Cardiac septum (tissue), 1 donor: ENCODE measurements at regions not wholly inside any gene's neighbourhood (a gene's known extent, or its start where the extent isn't known, plus 50 kb on each side); places are given as distances from the start of the nearest gene placed in this dataset.

Source experiments
- DNase-seq: peaks from one replicate; pipeline ENCODE4 v3.0.0-alpha.2; 2020; ENCODE audit warnings: low spot score
- intact Hi-C: fragments of 100-400 bp; cut with DNase I; formaldehyde crosslinking; loops from one replicate; pipeline ENCODE4 v1.14.0; 2022
- donor health status: DM: no; HTN: no; CAD: no.

GRCh38 chr1:184297244-184297750 is 89.5 kb upstream of the C1orf21 start:
- intact Hi-C loops = loop anchor here (2.0 to 10.0 kb wide), 7 partner anchors 35 to 265 kb away; partner anchors contain the start of gene C1orf21
- no peak for DNase-seq

GRCh38 chr1:184298440-184299405 is 88.1 kb upstream of the C1orf21 start:
- intact Hi-C loops = loop anchor here (5.0 to 10.0 kb wide), 6 partner anchors 34 to 264 kb away; no protein-coding TSS in a partner anchor

DNA sequence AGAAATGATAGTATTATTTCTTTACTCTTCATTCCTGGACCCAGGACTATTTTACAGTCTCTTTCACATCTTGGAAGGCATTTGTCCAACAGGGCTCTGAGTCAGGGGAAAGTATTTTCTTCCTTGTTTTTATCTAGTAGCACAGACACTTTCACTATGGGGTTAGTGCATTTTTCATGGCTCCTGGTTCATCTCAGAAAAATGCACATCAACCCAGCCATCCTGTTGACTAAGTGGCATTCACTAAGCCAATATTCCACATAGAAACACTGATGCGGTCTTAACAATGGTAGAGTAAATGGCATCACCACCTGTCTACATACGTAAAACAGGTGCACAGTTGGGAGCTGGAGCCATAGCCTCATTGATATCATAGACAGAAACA is 87.4 kb upstream of the C1orf21 start:
- intact Hi-C loops = loop anchor here (5.0 to 10.0 kb wide), 6 partner anchors 33 to 263 kb away; no protein-coding TSS in a partner anchor
- DNase-seq = no peak

More at GRCh38 chr1:184298440-184299405, 88.1 kb upstream of the C1orf21 start:
- no peak for DNase-seq

DNA sequence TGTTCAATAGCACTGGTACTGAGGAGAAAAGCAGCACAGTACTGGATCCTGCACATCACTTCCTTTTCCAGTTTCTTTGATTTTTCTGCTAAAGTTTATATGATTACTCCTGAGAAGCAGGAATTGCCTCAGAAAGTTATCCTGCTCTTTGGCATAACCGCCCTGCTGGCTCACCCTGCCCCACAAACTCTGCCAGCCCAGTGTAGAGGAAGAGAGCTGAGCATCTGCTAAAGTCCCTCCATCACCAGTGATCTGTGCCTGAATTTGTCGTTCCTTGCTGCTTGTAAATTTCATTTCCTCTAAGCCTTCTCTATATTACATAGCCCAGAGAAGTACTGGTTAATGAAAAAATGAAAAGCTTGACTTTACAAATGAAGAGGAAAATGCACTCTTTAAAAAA is 87.0 kb upstream of the C1orf21 start:
- DNase-seq = no peak
- intact Hi-C loops = loop anchor here (5.0 to 10.0 kb wide), 6 partner anchors 33 to 263 kb away; no protein-coding TSS in a partner anchor

GRCh38 chr1:184300446-184300845 is 86.4 kb upstream of the C1orf21 start:
- intact Hi-C loops = no loop called here
- no peak for DNase-seq

GRCh38 chr1:184301227-184301626 is 85.6 kb upstream of the C1orf21 start:
- no peak for DNase-seq
- intact Hi-C loops = no loop called here

GRCh38 chr1:184302346-184302745 is 84.5 kb upstream of the C1orf21 start:
- no peak for DNase-seq
- intact Hi-C loops = no loop called here

DNA sequence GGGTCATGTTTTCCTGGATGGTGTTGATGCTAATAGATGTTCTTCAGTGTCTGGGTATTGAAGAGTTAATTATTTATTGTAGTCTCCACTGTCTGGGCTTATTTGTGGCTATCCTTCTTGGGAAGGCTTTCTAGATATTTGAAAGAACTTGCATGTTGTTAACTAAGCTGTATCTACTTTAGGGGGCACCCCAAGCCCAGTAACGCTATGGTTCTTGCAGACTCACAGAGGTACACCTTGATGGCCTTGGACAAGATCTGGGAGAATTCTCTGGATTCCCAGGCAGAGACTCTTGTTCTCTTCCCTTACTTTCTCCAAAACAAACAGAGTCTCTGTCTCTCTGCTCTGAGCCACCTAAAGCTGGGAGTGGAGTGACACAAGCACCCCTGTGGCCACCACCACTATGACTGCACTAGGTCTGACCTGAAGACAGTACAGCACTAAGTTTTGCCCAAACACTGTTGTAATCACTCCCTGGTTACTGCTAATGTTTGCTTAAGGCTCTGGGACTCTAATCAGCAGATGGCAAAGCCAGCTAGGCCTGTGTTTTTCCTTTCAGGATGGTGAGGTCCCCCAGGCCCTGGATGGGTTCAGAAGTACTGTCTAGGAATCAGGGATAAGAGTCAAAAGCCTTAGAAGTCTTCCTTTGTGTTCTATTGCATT is 76.5 kb upstream of the C1orf21 start:
- intact Hi-C loops = no loop called here
- no peak for DNase-seq

DNA sequence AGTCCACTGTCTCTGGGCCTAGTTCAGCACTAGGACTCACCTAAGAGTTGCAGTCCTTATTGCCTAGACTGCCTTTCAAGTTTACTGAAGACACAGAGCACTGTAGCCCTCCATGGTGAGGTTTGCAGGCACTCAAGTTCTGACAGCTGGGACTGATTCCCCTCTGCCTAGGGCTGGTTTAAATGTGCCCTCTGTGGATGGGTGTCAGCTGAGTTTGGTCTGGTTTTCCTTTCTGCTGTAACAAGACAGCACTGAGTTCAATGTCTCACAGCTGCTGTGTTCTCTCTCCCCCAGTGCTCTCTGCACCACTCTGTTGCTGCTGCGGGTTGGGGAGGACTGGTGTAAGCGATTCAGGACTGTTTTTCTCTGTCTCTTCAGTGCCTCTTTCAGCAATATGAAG is 75.2 kb upstream of the C1orf21 start:
- intact Hi-C loops = no loop called here
- no peak for DNase-seq

DNA sequence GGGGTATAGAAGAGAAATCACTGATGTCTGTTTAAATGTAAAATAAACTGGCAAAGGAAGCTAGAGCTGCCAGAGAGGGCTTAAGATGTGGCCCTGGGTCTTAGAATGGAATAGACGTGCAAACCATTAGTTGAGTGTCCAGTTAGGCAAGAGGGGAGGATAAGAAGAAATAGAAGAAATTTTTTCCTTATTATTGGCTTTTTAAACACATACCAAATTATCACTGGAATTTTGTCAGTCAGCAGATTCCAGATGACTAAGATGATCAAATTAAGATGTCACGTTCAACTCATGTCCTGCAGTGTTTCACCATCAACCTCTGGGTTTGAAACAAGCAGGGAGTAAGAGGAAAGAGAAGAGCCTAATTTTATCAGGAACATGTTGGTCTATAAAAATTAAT is 71.6 kb upstream of the C1orf21 start:
- intact Hi-C loops = no loop called here
- no peak for DNase-seq

DNA sequence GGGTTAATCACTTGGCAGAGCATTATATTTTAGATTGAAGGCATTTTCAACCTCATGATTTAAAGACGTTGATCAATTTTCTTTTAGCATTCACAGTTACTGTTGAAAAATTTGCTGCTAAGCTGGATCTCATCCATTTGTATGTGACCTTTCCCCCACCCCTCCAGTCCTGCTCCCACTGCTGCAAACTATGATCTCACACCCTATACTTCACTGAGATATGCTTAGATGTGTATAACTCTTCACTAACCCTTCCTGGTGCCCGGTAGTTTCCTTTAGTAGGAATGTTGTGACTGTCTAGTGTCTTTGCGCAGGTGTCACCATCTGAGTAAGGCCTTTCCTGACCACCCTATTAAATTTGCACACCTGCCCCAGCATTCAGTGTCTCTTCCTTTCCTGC is 67.0 kb upstream of the C1orf21 start:
- intact Hi-C loops = no loop called here
- no peak for DNase-seq

- DNase-seq = no peak
- intact Hi-C loops = no loop called here
Observed at GRCh38 chr1:184322253-184322652, 64.6 kb upstream of the C1orf21 start.

DNA sequence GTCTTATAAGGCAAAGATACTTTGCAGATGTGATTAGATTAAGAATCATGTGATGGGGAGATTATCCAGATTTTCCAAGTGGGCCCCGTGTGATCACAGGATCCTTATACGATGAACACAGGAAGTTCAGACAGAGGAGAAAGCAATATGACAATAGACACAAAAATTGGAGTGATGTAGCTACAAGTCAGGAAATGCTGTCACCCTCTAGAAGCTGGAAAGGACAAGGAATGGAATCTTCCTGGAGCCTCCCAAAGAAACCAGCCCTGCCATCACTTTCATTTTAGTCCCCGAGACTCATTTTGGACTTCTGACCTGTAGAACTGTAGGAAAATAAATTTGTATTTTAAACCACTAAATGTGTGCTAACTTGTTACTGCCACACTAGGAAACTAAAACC is 61.9 kb upstream of the C1orf21 start:
- intact Hi-C loops = no loop called here
- DNase-seq = no peak

- intact Hi-C loops = no loop called here
- no peak for DNase-seq
Observed at GRCh38 chr1:184326278-184326677, 60.6 kb upstream of the C1orf21 start.

- no peak for DNase-seq
- intact Hi-C loops = no loop called here
Observed at GRCh38 chr1:184329245-184329953, 57.4 kb upstream of the C1orf21 start.

DNA sequence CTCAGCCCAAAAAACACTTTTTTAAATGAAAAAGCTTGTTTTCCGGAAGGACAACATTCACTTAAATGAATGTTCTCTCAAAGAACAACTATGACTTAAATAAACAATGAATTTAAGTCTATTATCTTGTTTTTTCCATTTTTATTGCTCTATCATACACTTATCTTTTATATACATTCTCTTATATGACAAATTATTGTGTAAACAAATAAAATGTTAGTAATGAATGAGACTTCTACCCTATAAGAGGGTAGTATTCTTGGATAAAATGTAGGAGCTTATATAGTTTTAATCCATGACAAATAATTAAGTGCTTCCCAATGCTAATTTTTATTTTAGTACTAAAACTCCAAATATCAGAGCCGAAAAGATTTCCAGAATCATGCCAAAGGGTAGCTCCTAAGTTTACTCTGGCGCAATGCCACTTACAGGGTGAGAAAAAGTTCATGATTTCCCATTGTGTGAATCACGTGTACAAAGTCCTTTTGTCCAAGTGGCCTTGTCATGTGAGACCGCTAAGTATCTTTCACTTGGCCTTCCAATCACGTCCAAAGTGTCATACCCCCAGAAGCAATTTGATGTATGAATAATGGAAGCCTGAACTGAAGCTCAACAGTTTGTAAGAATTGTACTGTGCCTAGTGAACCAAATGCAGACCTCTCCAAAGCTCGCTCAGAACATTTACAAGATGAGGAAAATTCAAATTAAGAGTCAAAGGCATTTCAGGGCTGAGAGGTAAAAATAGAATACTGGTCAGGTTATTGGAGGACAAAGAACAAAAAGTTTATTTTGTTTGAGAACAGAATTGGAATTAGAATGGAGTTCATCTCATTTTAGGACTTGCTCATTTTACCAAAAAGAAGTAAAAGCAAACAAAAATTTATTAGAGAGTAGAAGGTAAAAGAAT is 56.6 kb upstream of the C1orf21 start:
- no peak for DNase-seq
- intact Hi-C loops = loop anchor here (5.0 kb wide), 1 partner anchor 33 kb away; no protein-coding TSS in a partner anchor

GRCh38 chr1:184330875-184331274 is 56.0 kb upstream of the C1orf21 start:
- DNase-seq = no peak
- intact Hi-C loops = loop anchor here (5.0 kb wide), 1 partner anchor 34 kb away; no protein-coding TSS in a partner anchor
